NCI-H146 treated with DMSO at 0.1 percent for 48 hours (cell line): ENCODE measurements at regions not wholly inside any gene's neighbourhood (a gene's known extent, or its start where the extent isn't known, plus 50 kb on each side); places are given as distances from the start of the nearest gene placed in this dataset.
"Not testable (repeated sequence)": the region's sequence is repeated elsewhere in the genome, so short reads cannot be mapped to it uniquely, and the experiment has no call there.

Source experiments
- DNase-seq: peaks from one replicate; lab custom pipeline; 2025; ENCODE audit not compliant: unreplicated experiment; lab: John Stamatoyannopoulos, UW

- DNase-seq = no peak
Measured at GRCh38 chr2:240238786-240239185, 98.3 kb upstream of the OTOS start.

- no peak for DNase-seq
Measured at GRCh38 chr2:240239325-240239724, 98.9 kb upstream of the OTOS start.

GRCh38 chr2:240240017-240240734, 99.7 kb upstream of the OTOS start:
- DNase-seq = no peak

GRCh38 chr2:240240781-240241180, 100.3 kb upstream of the OTOS start:
- no peak for DNase-seq

- DNase-seq = no peak
Measured at GRCh38 chr2:240241572-240241971, 101.1 kb upstream of the OTOS start.

- not testable (repeated sequence) for DNase-seq
Measured at GRCh38 chr2:240243049-240243448, 102.6 kb upstream of the OTOS start.

- DNase-seq = no peak
Measured at GRCh38 chr2:240244543-240244942, 104.1 kb upstream of the OTOS start.

GRCh38 chr2:240245184-240245583, 104.7 kb upstream of the OTOS start:
- no peak for DNase-seq

- DNase-seq = no peak
Measured at GRCh38 chr2:240245706-240246105, 105.2 kb upstream of the OTOS start.

GRCh38 chr2:240246173-240246820, 105.8 kb upstream of the OTOS start:
- DNase-seq = no peak

- no peak for DNase-seq
Measured at GRCh38 chr2:240247241-240247867, 106.9 kb upstream of the OTOS start.

GRCh38 chr2:240247868-240248720, 107.6 kb upstream of the OTOS start:
- no peak for DNase-seq

- no peak for DNase-seq
Measured at GRCh38 chr2:240248721-240249422, 108.4 kb upstream of the OTOS start.

GRCh38 chr2:240249423-240250149, 109.1 kb upstream of the OTOS start:
- no peak for DNase-seq

- DNase-seq = no peak
Measured at GRCh38 chr2:240250150-240250984, 109.9 kb upstream of the OTOS start.

GRCh38 chr2:240250985-240251847, 110.8 kb upstream of the OTOS start:
- no peak for DNase-seq

GRCh38 chr2:240251848-240252190, 111.4 kb upstream of the OTOS start:
- no peak for DNase-seq

GRCh38 chr2:240252191-240252871, 111.9 kb upstream of the OTOS start:
- DNase-seq = no peak
